B cell (primary cell): ENCODE measurements at regions not wholly inside any gene's neighbourhood (a gene's known extent, or its start where the extent isn't known, plus 50 kb on each side); places are given as distances from the start of the nearest gene placed in this dataset.

Experiments used
- ATAC-seq: fragments of 200-7000 bp; cut with Tn5 transposase; one replicate; pipeline ENCODE4 v1.10.0; 2021; ENCODE audit warnings: low read depth, mild to moderate bottlenecking, moderate number of reproducible peaks, moderate library complexity
- CTCF ChIA-PET: fragments of 350-600 bp; sonication (Branson Sonifier 250); formaldehyde crosslinking; loops from one replicate; lab custom pipeline; 2021; ENCODE audit warnings: antibody characterized with exemption, inconsistent platforms; lab: Charles Lee
- POLR2A ChIA-PET: fragments of 350-600 bp; sonication (Branson Sonifier 250); formaldehyde crosslinking; loops from one replicate; lab custom pipeline; 2021; ENCODE audit warnings: antibody characterized with exemption; lab: Charles Lee
- DNase-seq: peaks from one replicate; pipeline ENCODE4 v3.0.0; 2013
- H2AFZ ChIP-seq: 2 replicates; pipeline ENCODE4 v1.6.1; 2012; ENCODE audit warnings: mild to moderate bottlenecking, low read depth, low read length; ENCODE audit not compliant: insufficient read depth, poor library complexity, severe bottlenecking
- H3K27ac ChIP-seq, 2 donors: 1 replicate in 1 of 2; 2 replicates in 1 of 2; pipeline ENCODE4 v1.5.1; 2012 to 2013; ENCODE audit warnings: low read length in 2 of 2, mild to moderate bottlenecking in 2 of 2, moderate library complexity in 1 of 2
- H3K27me3 ChIP-seq, 4 experiments: fragments of 200-600 bp in 1 of 4; sonication (generic) in 1 of 4; replicated peaks in 1 of 4; 1 replicate in 2 of 4; 2 replicates in 2 of 4; pipeline versions ENCODE4 v1.6.1 to v1.7.0; 2013 to 2016; ENCODE audit warnings: low read length in 3 of 4, mild to moderate bottlenecking in 2 of 4, mixed read lengths in 1 of 4, moderate library complexity in 1 of 4; ENCODE audit not compliant: insufficient read depth in 4 of 4, control insufficient read depth in 3 of 4; ENCODE audit errors: control extremely low read depth in 1 of 4
- H3K36me3 ChIP-seq, 2 experiments: replicated peaks in 1 of 2; 1 replicate in 1 of 2; 2 replicates in 1 of 2; pipeline versions ENCODE4 v1.6.1 to v1.7.1; 2013; ENCODE audit warnings: low read length in 1 of 2; ENCODE audit not compliant: insufficient read depth in 2 of 2, control insufficient read depth in 1 of 2; ENCODE audit errors: control extremely low read depth in 1 of 2, extremely low read depth in 1 of 2
- H3K4me1 ChIP-seq, 2 donors: fragments of 200-600 bp in 1 of 2; sonication (generic) in 1 of 2; 1 replicate in 1 of 2; 2 replicates in 1 of 2; pipeline versions ENCODE4 v1.5.1 to v1.6.1; 2013 to 2017; ENCODE audit warnings: low read length in 2 of 2; ENCODE audit not compliant: control insufficient read depth in 2 of 2, insufficient read depth in 2 of 2
- H3K4me2 ChIP-seq: replicated peaks from 2 replicates; pipeline ENCODE3; 2012; ENCODE audit warnings: mild to moderate bottlenecking, low read depth, low read length; ENCODE audit not compliant: poor library complexity, severe bottlenecking
- H3K4me3 ChIP-seq, 5 experiments: fragments of 200-600 bp in 1 of 5; sonication (generic) in 1 of 5; 1 replicate in 3 of 5; 2 replicates in 2 of 5; pipeline versions ENCODE4 v1.5.1 to v1.7.0; 2011 to 2016; ENCODE audit warnings: low read length in 4 of 5, mild to moderate bottlenecking in 4 of 5, low read depth in 2 of 5, control low read depth in 1 of 5, moderate library complexity in 1 of 5; ENCODE audit not compliant: insufficient read depth in 1 of 5; ENCODE audit errors: control extremely low read depth in 1 of 5, extremely low read depth in 1 of 5
- H3K79me2 ChIP-seq: fragments of 200-600 bp; sonication (generic); one replicate; pipeline ENCODE4 v1.6.0; 2016; ENCODE audit warnings: low read length; ENCODE audit not compliant: control insufficient read depth, insufficient read depth
- H3K9ac ChIP-seq: fragments of 200-600 bp; sonication (generic); 2 replicates; pipeline ENCODE4 v1.6.1; 2017; ENCODE audit warnings: mild to moderate bottlenecking, low read length, moderate library complexity
- H3K9me3 ChIP-seq, 3 donors: one replicate each; pipeline versions ENCODE4 v1.6.1 to v1.7.1; 2013; ENCODE audit warnings: low read length in 2 of 3; ENCODE audit not compliant: control insufficient read depth in 2 of 3, insufficient read depth in 1 of 3; ENCODE audit errors: control extremely low read depth in 1 of 3
- H4K20me1 ChIP-seq: 2 replicates; pipeline ENCODE4 v1.6.0; 2012; ENCODE audit warnings: mild to moderate bottlenecking, low read length; ENCODE audit not compliant: insufficient read depth, control insufficient read depth, poor library complexity, severe bottlenecking
- H3K27ac Mint-ChIP-seq: one replicate; pipeline ENCODE4 v1.8.0; 2021; ENCODE audit warnings: mixed read lengths
- H3K27me3 Mint-ChIP-seq: one replicate; pipeline ENCODE4 v1.8.0; 2021; ENCODE audit warnings: mixed read lengths
- H3K4me1 Mint-ChIP-seq: one replicate; pipeline ENCODE4 v1.8.0; 2021; ENCODE audit warnings: mixed read lengths
- H3K4me3 Mint-ChIP-seq: one replicate; pipeline ENCODE4 v1.8.0; 2021; ENCODE audit warnings: mixed read lengths
- H3K9me3 Mint-ChIP-seq: one replicate; pipeline ENCODE4 v1.8.0; 2022; ENCODE audit warnings: mixed read lengths; ENCODE audit not compliant: insufficient read depth
- CTCF ChIP-seq: fragments of 200-600 bp; IDR thresholded peaks from one replicate; pipeline ENCODE4 v1.8.0; 2022; ENCODE audit warnings: antibody characterized with exemption, mild to moderate bottlenecking
- EZH2 ChIP-seq: IDR thresholded peaks from 2 replicates; pipeline ENCODE4 v1.6.1; 2012; ENCODE audit warnings: borderline replicate concordance, low read depth, mild to moderate bottlenecking, moderate library complexity, low read length; ENCODE audit not compliant: insufficient read depth, poor library complexity, severe bottlenecking
- WGBS: methylation state at CpG from one replicate; pipeline ENCODE4 v1.1.5; 2013; ENCODE audit warnings: missing lambda C conversion rate; ENCODE audit not compliant: insufficient coverage; 5-methylcytosine and 5-hydroxymethylcytosine counted together
- intact Hi-C: fragments of 100-400 bp; cut with micrococcal nuclease; formaldehyde crosslinking; loops from one replicate; pipeline ENCODE4 v1.10.0; 2022

- H3K4me1 Mint-ChIP-seq, result no peaks in the 10 kb centered on the region
- H3K9me3 Mint-ChIP-seq, result no peaks in the 10 kb centered on the region
- H3K27ac Mint-ChIP-seq, result no peak overlapping the region
- ATAC-seq (no peak), DNase-seq (no peak)
- TF ChIP-seq EZH2, result no peak
- no peak for TF ChIP-seq CTCF
- WGBS, result no CpG with 5 or more reads among the region's 2 CpGs
- Histone ChIP-seq H2AFZ (no peak overlapping the region), H3K27me3 (peaks cover 0 to 10% (median 0%) of the 10 kb centered on the region in 4 experiments), H3K4me2 (no peak overlapping the region), H4K20me1 (no peaks in the 10 kb centered on the region), H3K36me3 (no peaks in the 10 kb centered on the region), H3K9ac (no peak overlapping the region), H3K4me1 (no peaks in the 10 kb centered on the region), H3K79me2 (no peaks in the 10 kb centered on the region), H3K9me3 (no peaks in the 10 kb centered on the region), H3K27ac (no peak overlapping the region), H3K4me3 (no peak overlapping the region)
- POLR2A ChIA-PET, result no interaction called here
- CTCF ChIA-PET, result no interaction called here
- peaks cover 21% of the 10 kb centered on the region for H3K27me3 Mint-ChIP-seq
- intact Hi-C loops, result no loop called here
- no peak overlapping the region for H3K4me3 Mint-ChIP-seq
Measured at GRCh38 chr4:71198958-71199357, 139.9 kb upstream of the SLC4A4 start.

GRCh38 chr4:71201057-71201456, 137.8 kb upstream of the SLC4A4 start:
- Mint-ChIP-seq H3K27ac (no peak overlapping the region), H3K4me3 (no peak overlapping the region), H3K4me1 (no peaks in the 10 kb centered on the region), H3K9me3 (no peaks in the 10 kb centered on the region), H3K27me3 (peaks cover 11% of the 10 kb centered on the region)
- no peaks in the 10 kb centered on the region for H3K27me3 ChIP-seq
- ATAC-seq (no peak), DNase-seq (no peak)
- H3K9me3 ChIP-seq, result no peaks in the 10 kb centered on the region
- H3K27ac ChIP-seq, result no peak overlapping the region
- H3K4me2 ChIP-seq, result no peak overlapping the region
- 95% methylated on average over 2 of the region's 2 CpGs for WGBS
- H3K36me3 ChIP-seq, result no peaks in the 10 kb centered on the region
- intact Hi-C loops, result no loop called here
- no peaks in the 10 kb centered on the region for H4K20me1 ChIP-seq
- TF ChIP-seq EZH2, result no peak
- H3K9ac ChIP-seq, result no peak overlapping the region
- ChIA-PET CTCF (interaction anchor here (1.1 kb wide), 1 partner anchor 16 kb away, joined by 4 read pairs; no protein-coding TSS in a partner anchor), POLR2A (no interaction called here)
- no peaks in the 10 kb centered on the region for H3K79me2 ChIP-seq
- no peak overlapping the region for H3K4me3 ChIP-seq
- H2AFZ ChIP-seq, result no peak overlapping the region
- no peaks in the 10 kb centered on the region for H3K4me1 ChIP-seq
